ENCODE measurements at regions not wholly inside any gene's neighbourhood (a gene's known extent, or its start where the extent isn't known, plus 50 kb on each side); places are given as distances from the start of the nearest gene placed in this dataset.

DNA sequence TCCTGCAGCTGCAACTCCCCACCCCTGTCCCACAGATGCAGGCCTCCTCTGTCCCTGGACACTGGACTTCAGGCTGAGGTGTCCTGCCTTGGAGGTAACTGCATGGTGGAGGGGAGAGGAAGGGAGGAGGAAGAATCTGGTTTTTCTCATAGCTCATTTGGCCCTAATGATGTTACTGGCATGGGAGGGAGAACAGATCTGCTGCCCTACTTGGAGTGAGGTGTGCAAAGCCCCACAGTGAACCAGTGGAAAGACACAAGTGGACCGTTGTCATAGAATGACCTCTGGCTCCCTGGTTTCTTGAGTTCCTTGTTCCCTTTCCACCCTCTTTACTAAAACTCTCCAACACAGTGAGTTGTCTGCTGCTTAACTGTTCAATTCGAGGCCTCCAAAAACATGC lies 215.9 kb downstream of the BARX2 start:
- DNase-seq, result no peak

DNA sequence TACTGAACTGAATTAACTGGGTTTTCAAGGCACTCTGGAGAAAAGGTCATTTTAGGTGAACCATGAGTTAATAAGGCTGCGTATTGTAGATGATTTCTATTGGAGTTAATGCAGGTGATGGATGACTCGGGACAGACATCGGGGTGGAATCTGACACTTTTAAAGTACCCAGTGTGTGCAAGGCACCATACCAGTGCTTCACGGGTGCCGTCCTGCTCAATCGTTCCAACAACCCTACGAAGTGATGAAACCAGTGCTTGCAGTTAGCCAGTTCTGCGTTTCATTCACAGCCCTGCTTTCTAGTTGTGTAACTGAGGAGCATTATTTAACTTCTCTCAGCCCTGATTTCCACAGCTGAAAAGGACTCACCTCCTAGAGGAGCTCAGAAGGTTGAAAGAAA lies 216.5 kb downstream of the BARX2 start:
- no peak for DNase-seq

DNA sequence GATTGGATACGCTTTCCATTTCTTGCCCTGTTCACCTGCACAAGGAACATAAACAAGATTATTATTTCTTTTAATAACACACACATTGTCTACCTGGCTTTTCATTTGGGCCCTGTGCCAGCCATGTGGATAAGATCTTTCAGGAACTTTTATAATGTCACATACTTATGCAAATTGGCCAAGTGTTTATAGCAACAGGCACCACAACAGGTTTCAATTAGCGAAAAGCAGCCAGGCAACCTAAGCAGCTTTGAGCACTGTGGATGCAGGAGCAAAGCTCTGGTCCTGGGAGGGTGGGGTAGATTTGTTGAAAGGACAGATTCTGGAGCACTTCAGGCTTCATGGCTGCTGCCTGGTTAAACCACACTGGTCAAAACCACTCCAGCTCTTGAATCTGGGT lies 217.4 kb downstream of the BARX2 start:
- DNase-seq, result no peak

DNA sequence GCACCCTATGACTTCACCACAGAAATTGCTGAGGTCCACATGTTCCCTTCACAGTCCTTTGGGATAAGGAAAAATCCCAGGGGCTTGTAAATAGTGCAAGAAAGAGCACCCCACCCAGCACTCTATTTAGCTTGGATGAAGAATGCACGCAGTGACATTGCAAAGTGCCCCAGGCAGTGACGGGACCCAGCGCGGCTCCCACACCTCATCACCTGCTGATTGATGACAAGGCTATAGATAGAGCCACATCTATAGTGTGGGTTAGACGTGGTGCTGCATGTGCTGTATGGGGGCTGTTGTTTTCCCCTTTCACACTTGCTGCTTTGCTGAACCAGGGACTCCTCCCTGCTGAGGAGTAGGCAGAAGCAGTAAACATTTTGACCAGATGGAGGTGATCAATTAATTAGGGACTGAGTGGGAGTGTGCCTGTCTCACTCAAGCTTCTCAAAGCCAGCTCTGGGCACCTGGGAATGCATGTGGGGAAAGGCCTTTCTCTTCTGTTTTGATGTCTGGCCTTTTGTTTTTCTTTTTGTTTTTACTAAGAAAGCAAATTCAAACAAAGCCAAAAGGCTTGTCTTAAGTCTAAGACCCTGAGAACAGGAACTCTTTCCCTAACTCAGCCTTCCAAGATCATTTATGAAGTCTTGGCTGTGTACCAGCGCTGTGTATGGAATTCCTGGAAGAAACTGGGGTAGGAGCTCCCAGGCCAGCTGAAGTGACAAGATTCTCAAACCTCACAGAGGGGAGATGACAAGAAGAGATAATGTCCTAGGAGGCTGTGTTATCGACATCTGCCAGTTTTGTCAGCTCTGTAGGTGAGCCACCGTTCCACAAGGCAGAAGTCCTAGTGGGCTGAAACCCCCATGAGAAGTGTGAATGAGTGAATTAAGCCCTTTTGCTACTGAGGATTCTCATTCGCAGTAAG lies 219.7 kb downstream of the BARX2 start:
- no peak for DNase-seq

DNA sequence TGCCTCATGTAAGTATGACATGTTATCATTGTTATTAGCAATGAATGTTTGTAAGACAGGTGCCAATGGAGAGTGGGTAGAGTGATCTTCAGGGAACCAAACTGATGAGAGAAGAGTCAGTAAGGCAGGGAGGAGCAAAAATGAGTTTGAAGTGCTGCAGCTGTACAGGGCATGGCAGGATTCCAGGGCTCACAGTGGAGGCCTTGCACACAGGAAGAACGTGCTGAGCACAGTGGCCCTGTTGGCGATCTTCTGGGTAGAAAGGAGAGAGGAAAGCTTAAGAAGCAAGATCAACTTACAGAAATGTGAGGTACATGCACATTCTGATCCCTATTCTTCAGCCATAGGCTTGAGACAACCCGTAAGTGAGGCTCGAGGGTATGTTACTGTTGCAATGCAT lies 219.3 kb upstream of the TMEM45B start:
- DNase-seq, result no peak

DNA sequence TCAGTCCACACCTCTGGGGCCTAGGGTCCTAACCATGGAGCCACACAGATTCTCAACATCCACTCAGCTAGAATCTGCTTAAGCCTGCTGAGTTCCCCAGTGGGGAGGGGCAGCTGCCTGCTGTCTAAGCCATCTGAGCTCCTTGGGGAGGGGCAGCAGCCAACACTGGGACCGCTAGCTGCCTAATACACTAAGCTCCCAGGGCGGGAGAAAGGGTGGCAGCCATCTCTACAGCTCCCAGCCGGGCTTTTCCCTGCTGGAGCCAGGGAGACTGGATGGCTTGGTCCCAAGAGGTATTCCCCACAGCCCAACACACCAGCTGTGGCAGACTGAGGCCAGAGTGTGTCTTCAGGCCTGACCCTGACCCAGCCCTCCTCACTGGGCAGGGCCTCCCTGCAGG lies 217.3 kb upstream of the TMEM45B start:
- no peak for DNase-seq

DNA sequence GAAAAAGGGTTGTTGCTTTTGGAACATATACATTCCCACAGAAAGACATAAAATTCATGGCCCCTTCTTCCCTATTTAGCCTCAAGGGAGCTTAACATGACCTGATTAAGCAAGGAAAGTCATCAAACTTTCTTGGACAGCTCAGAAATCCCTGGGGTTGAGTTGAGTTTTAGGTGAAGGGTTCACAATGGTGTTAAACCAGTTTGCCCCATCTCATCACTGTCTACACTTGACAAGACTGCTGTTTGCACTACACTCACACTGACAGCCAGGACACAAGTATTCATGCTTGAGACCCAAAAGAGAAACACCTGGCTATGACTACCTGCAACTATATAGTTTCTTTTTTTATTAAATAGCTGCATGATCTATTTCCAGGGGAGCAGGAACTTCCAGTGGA lies 209.8 kb upstream of the TMEM45B start:
- DNase-seq, result no peak

DNA sequence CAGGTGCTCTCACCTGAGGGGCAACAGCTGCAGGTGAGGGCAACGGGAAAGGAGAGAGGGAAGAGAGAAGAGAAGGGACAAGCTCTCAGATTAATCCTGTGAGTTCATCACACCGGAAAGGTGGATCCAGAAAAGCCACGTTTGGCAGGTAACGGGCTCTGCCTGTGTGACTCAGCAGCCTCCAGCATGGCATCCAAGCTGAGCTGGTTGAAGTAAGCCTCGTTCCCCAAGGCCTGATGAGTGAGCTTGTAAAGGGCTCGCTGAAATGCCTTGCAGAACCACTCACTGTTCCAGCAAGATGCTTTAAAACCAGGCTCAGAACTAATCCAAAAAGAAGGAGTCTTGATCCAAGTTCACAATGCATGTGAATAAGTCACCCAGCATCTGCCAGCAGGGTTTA lies 206.9 kb upstream of the TMEM45B start:
- DNase-seq, result no peak

DNA sequence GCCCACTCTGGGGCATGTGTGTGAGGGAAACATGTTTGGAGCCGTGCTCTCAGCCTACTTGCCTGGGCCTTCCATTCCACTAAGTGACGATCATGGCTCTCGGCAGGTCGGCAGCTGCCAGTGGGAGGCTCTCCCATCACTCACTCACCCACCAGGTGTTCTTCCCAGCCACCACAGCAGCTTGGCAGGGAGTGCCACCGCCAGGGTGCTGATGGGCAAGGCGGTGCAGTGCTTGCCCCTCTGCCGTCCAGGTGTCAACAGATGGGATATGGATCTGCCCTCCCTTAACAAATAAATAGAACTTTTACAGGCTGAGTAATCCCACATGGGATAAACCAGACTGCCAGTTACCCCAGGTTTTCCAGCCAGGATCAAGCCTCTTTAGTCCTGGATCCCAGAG lies 205.5 kb upstream of the TMEM45B start:
- DNase-seq, result no peak

DNA sequence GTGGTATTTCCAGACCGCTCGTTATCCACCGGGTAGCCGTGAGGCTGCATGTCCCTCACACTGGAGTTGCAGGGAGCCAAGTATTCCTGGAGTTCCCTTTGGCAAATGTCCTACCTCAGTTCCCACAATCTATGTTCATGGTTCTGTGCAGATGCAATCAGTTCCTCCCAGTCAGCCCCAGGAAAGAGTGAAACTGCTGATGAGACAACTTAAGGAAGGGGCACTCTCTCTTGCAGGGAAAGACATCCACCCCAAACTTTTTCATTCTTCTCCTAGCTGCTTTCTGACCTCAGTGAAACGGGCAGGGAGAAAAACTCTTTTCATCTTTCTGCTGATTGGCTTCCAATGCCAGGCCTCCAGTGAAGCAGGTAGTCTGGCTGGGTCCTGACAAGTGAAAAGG lies 205.1 kb upstream of the TMEM45B start:
- no peak for DNase-seq

DNA sequence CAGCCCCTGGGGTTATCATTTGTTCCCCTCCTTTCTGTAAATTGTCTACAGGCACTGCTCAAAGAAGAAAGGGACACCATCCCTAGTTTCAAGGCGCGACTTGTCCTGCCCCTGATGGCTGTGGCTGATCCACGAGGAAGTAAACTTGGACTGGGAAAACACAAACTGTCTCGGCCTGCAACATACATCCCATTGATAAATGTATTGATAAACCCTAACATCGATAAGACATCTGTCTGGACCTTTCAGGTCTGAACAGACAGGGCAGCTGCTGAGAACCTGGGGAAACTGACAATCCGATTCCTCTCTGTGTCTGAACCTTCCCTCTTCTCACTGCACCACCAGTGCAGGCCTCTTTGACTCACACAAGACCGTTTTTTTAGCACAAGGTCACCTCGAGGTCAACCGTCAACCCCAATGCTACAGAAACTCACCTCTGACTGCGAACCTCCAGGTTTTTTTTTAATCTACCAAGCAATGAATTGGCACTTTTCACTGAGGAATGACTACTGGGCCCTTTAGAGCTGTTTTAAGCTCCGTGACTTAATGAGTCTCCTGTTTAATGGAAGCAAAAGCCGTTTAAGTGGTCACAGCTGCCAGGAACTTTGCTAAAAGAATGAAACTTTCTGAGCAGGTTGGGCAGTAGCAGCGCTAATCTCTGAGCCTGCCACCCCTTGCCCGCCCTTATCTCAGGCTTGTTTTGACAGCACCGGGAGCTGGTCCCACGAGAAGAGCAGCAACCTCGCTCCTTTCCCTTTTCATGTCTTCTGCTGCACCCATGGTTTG lies 203.8 kb upstream of the TMEM45B start:
- no peak for DNase-seq

DNA sequence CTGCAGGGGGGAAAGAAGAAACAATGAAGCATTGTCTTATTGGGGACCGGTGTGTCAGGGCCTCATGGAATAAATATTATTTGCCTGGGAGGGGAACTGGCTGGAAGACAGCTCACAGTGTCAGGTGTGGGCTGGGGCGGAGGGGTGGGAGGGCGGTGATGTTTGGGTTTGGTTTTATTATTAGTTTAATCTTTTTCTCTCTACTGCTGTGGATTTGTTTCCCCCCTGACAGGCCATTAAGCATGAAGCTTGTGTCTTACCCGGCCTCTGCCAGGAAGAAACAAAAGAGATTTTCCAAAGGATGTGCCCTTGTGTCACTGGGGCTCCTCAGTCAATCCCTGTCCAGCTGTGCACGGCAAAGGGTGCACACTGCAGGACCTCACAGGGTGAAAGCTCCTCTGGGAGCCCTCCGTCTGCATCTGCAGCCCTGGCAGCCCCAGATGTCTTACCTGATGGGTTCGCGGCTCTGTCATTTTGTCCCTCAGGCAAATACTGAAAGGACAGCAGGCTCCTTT lies 203.1 kb upstream of the TMEM45B start:
- DNase-seq, result no peak

DNA sequence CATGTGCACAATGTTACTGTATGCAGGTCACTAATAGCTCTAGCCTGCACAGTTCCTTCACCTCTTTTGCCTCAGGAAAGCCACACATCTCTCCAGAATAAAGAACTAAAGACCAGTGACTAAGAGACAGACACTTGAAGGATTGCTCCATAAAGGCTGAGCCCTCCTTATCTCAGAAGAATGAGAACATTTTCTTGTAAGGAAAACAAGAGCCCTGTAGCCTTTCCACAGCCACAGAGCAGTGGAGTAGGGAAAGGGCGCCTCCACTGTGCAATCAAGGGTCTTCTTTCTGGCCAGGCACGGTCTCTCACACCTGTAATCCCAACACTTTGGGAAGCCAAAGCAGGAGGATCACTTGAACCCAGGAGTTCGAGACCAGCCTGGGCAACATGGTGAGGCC lies 202.6 kb upstream of the TMEM45B start:
- DNase-seq, result no peak

DNA sequence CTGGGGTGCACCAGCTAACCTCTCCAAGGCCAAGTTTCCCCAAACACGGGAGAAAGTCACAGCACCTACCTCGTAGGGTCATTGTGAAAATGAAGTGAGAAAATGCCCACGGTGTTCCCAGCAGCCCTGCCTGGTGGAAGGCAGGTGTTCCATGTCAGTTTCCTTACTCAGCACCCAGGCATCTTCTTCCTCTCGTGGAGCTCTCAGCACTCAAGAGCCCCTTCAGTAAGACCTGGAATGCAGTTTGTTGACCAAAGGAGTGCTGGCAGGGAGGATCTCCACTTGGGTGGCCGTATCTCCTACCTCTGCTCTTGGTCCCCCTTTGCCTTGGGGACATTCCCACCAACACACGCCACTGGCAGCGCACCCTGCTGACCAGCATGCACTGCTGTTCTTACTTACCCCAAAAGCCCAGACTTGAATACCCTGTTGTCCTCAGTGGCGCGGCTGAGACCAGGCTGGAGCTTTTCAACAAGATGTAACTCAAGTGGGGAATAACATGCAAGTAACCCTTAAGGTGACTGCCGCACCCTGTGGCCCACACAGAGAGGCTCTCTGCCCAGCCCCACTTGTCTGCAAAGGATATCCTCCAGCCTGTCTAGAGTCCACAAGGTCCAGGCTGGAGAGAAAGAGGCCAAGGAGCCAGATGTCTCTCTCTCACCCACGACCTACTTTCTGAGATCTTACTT lies 201.2 kb upstream of the TMEM45B start:
- DNase-seq, result no peak

DNA sequence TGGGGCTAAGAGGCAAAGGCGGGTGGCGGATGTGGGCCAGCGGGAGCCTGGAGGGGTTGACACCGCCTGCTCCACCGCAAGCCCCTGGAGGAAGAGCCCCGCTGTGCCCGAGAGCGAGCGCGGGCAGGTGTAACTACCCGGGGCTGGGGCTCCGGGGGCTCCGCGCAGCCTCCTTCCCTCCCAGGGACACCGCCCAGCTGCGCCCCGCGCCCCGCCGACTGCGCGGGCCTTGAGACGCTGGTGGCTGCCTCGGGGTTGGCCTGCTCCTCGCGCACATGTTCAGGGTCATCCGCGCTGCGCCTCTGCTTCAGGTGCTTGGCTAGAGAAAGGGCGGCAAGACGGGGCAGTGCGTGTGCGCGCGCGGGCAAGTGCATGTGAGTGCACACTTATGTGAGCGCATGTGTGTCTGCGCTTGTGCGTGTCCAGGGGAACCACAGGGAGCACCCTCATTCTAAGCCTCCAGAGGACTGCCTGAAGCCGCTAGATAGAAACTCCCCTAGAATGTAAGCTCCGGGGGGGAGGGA lies 197.5 kb upstream of the TMEM45B start:
- no peak for DNase-seq

DNA sequence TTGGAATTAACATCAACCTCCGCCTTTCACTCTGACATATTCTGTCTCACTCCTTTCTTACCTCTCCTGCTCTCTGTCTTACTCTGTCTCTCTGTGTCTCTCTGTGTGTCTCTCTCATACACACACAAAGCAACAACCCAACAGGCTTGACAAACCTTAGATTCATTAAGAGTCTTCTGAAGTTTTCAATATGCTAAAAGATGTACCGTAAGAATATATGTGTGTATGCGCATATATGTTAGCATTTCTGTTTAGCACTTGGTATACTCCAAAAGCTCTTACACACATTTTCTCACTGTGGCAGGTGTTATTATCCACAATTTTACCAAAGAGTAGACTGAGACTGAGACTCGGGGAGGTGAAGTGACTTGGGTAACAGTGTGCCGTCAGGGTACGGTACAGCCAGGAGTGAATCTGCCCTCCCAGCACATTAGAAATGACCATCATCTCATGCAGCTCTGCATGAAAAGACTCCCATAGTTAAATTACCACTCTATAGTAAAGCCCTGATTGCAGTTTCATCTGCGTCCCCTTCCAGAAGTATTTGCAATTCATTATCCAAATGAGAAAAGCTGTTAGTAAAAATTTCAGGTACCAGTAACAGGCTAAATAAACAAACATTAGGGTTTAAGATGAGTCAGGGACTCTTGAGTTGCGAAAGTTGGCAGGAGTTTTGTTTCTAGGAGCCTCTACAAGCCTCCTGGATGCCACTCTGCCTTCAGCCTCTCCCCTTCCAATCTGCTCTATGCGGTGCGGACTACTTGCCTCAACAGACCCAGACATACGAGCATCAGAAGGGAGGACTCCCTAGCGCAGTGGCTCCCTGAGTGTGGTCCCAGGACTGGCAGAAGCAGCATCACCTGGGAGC lies 195.2 kb upstream of the TMEM45B start:
- DNase-seq, result no peak

DNA sequence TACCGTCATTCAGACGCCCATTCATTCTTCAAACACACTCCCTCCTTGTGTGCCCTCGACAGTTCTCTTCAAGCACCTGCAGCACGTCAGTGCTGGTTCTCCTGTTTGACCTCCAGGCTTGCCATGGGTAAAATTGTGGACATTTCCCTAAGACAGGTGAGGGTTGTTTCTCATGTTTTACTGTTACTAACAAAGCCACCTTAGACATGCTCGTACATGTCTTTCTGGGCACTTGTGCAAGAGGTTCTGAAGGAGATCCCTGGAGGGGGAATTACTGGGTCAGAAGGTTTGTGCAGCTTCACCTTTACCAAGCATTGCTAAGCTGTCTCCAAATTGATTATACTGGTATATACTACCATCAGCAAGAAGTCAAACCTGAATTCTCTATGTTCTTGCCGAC lies 189.7 kb upstream of the TMEM45B start:
- DNase-seq, result no peak

DNA sequence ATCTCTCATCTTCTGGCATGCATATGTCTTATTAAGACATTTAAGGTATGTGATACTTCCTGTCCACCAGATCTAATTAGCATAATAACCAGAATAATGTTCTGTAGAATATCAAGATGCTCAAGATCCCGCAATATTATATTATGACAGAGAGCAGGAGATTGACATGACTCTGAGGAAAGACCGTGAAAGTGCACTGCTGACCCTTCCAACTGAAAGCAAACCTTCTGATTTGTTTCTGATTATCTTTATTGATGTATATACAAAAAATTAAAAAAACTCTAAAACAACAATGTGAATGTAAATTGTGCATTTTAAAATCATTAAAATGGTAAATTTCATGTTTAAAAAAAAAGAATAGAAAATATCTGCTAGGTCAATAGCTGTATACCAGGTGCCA lies 184.4 kb upstream of the TMEM45B start:
- no peak for DNase-seq

DNA sequence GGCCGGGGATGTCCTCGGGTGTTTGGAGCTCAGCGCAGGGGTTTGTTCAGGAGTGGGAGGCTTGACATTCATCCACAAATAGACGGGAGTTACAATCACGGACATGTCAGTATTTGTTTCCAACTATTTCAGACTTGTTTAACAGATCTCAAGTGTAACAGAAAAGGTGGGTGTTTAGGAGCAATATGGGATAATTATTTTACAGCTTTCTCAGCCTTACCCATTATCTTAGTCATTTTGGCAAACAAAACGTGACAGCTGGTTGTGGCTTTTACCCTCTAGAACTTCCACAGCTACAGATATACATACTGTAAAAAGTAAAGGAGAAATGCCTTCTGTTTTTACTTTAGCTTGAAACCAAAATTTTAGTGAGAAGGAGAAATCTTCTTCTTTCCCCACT lies 178.7 kb upstream of the TMEM45B start:
- DNase-seq, result no peak

DNA sequence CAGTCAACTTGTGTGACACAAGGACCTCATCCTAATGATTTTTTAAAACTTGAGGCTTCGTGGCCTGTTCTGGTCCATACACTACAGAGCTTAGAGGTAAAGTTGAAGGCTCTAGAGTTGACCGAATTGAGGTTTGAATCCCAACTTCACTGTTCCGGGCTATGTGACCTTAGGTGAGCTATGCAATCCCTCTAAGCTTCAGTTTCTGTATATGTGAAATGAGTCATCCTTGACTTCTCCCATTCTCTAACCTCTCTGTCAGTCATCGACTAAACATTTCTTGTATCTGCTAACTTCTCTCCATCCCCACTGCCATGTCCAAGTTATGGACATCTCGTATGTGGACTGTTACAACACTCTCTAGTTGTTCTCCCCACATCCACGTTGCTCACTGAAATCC lies 178.2 kb upstream of the TMEM45B start:
- DNase-seq, result no peak

DNA sequence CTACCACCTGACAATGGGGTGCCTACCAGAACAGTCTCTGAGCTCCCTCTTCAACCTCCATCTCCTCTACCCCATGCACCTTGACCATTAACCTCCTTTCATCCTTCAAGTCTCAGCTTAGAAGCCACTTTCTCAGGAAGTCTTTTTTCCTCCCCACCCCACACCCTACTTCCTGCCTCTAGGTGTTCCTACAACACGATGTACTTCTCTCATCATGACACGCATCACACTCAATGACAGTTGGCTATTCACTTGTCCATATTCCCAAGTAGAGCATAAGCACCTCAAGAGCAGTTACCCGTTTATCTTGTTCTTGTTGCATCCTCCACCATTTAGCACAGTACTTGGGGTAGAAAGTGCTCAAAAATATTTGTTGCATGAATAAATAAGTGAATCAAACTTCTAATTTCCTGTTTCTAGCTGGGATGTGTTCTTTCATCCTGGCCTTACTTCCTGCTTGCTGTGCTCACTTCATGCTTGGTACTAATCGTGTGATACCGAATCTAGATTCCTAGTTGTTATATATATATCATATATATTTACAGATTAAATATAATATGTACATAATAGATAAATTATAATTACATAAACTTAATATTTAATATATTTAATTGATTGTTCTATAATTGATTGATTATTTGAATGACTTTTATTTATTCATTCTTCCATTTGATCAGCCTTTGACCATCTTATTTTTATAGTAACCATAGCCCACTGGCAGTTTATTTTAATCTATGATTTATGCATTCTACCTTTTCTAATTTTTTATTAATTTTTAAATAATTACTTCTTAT lies 177.5 kb upstream of the TMEM45B start:
- no peak for DNase-seq
